Ureter (tissue), 1 donor: ENCODE measurements at regions not wholly inside any gene's neighbourhood (a gene's known extent, or its start where the extent isn't known, plus 50 kb on each side); places are given as distances from the start of the nearest gene placed in this dataset.

ENCODE experiments used
- DNase-seq: peaks from one replicate; pipeline ENCODE4 v3.0.0-alpha.2; 2020; ENCODE audit warnings: low spot score
- donor health status: DM: yes; HTN: yes; CAD: no.

DNA sequence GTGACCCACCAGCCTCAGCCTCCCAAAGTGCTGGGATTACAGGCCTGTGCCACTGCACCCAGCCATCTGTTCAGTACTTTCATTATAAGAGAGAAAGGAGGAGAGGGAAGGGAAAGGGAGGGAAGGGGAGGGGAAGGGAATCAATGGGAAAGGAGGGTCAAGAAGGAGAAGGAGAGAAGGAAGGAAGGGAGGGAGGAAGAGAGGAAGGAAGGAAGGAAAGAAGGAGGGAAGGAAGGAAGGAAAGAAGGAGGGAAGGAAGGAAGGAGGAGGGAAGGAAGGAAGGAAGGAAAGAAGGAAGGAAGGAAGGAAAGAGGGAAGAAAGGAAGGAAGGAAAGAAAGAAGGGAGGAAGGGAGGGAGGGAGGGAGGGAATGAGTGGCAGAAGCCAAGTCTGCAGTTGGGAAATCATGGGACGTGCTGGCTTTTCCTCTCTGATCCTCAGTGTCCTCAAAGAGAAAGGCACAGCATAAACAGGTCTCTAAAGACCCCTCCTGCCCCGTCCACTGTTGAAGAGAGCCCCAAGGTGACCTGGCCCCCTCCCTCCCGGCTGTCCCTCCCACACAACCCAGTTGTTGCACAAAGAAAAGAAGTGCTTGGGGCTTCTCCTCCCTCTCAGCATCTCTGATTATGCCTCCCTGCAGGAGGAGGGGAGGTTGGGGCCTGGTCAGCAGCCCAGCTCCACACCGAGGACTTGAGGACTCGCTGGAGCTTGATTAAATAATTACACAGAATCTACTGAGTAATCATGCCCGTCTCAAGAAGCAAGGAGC, 69.1 kb upstream of the TOP1 start:
- DNase-seq, result peak; percentile 32

- DNase-seq, result no peak
These were observed 68.5 kb upstream of the TOP1 start for GRCh38 chr20:40960101-40960500.

- peak; percentile 41 for DNase-seq
These were observed 68.1 kb upstream of the TOP1 start for GRCh38 chr20:40960521-40960956.

- peak; percentile 9 for DNase-seq
These were observed 67.4 kb upstream of the TOP1 start for GRCh38 chr20:40961176-40961575.

DNA sequence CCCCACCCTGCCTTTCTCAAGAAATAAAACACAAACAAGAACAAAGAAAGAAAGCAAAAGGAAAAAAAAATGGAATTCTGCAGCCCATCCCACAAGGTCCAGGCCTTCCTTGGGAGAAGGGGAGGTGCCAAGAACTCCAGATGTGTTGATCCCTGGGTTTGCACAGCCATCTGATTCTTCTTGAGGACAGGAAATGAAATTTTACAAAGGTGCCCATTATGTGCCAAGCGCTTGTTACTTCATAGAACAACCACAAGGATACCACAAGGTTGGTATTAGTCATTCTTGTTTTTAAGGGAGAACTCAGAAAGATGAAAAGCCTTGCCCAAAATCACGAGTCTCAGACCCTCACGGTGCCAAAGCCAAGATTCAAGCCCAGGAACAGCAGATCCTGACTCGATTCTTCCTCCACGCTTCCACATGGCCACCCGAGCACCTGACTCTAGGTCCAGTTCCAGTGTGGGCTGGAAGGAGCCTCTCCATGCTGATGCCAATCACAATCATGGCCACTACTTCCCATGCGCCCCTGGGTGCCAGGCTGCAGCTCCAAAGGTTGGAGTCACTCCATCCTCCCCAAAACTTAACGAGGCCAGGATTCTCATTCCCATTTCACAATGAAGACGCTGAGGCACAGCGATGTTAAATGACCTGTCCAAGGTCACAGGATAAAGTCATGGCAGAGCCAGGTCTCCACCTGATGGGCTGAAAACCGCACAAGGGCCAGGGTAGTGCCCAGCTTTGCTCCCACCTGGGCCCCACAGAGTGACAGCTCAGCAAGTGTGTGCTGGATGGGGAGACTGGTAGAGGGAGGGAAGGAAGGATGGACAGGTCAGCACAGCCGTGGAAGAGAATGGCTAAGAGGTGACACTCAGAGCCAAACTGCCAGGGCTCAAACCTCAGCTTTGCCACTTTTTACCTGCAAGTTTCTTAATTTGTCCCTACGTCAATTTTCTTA, 66.7 kb upstream of the TOP1 start:
- peak; percentile 34 for DNase-seq

GRCh38 chr20:40962733-40963504, 65.7 kb upstream of the TOP1 start:
- peak; percentile 75 for DNase-seq

DNA sequence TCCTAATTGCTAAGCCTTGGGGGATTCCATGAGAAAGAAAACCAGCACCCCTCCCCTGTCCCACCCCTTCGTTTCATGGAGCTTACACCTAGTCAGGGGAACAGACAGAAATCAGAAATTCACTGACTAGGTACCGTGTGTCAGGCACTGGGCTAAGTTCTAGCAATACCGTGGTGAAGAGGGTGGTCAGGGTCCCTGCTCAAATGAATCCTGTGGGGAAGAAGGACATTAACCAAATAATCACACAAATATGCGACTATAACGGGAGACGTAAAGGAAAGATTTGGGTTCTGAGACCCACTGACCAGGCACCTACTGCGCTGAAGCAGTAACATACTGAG, 65.1 kb upstream of the TOP1 start:
- no peak for DNase-seq

- DNase-seq, result peak; percentile 34
These were observed 63.0 kb upstream of the TOP1 start for GRCh38 chr20:40965671-40966070.

GRCh38 chr20:40966103-40966502, 62.5 kb upstream of the TOP1 start:
- DNase-seq, result peak; percentile 30

DNA sequence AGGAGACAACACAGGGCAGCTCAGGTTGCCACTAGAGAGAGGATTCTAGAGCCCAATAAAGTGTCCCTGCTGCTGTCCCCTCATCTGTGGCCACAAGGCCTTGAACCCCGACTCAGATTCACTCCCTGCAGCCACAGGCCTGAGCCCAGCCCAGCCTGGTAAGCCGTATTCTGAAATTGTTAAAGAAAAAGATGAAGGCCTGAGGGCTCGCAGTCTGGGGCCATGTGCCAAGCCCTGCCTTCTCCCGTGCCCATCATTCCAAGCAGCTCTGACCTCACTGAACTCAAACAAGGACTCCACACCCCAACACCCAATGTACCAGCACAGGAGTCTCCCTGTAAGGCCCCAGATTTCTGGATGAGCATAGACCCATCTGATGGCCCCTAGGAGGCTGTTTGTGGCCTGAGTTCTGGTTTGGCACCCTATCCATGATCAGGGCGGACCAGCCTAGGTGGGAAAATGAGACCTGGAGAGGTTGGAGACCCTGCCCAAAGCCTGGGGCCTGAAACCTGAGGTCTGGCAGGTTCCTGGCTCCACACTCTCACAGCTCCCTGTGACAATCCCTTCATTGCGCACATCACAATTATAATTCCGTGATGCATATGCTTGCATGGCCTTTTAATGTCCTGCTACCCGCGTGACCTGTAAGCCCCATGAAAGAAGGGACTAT, 62.0 kb upstream of the TOP1 start:
- peak; percentile 37 for DNase-seq

DNA sequence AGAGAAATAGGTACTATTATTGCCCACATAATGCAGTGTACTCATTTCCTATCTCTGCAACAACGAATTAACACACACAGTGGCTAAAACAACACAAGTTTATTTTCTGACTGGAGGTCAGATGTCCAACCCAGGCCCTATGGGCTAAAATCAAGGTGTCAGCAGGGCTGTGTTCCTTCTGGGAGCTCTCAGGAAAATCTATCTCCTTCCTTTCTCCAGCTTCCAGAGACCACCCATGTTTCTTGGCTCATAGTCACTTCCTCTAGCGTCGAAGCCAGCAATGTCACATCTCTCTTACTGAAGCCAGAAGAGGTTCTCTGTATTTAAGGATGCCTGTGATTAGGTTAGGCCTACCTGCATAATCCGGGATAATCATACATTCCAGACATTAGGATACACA, 60.9 kb upstream of the TOP1 start:
- DNase-seq, result peak; percentile 17

GRCh38 chr20:40968816-40969562, 59.6 kb upstream of the TOP1 start:
- peak; percentile 87 for DNase-seq

- DNase-seq, result peak; percentile 27
These were observed 58.4 kb upstream of the TOP1 start for GRCh38 chr20:40970218-40970617.

GRCh38 chr20:40977218-40977617, 51.4 kb upstream of the TOP1 start:
- no peak for DNase-seq

- DNase-seq, result no peak
These were observed 49.9 kb upstream of the TOP1 start for GRCh38 chr20:40978761-40979160.
